ENCODE measurements at regions not wholly inside any gene's neighbourhood (a gene's known extent, or its start where the extent isn't known, plus 50 kb on each side); places are given as distances from the start of the nearest gene placed in this dataset.

- peak; percentile 53 for ATAC-seq
- TF ChIP-seq PPARA (CRISPR knock-in tag; IDR thresholded peaks at IDR 0.05; ENCODE audit: borderline replicate concordance) (no peak), TOX (CRISPR knock-in tag; IDR thresholded peaks at IDR 0.05; ENCODE audit: borderline replicate concordance) (no peak), RARB (CRISPR knock-in tag; IDR thresholded peaks at IDR 0.05) (no peak), ZFP3 (CRISPR knock-in tag; IDR thresholded peaks at IDR 0.05) (no peak), POU6F1 (CRISPR knock-in tag; IDR thresholded peaks at IDR 0.05; ENCODE audit: borderline replicate concordance, low read depth) (no peak), ISL1 (CRISPR knock-in tag; IDR thresholded peaks at IDR 0.05) (no peak), GLIS3 (CRISPR knock-in tag; IDR thresholded peaks at IDR 0.05) (no peak), SNAI2 (CRISPR knock-in tag; IDR thresholded peaks at IDR 0.05) (no peak), PATZ1 (CRISPR knock-in tag; IDR thresholded peaks at IDR 0.05; ENCODE audit: borderline replicate concordance) (no peak), CREB5 (CRISPR knock-in tag; IDR thresholded peaks at IDR 0.05; ENCODE audit: low read depth) (no peak), ZFP30 (CRISPR knock-in tag; IDR thresholded peaks at IDR 0.05) (no peak), TCF4 (CRISPR knock-in tag; IDR thresholded peaks at IDR 0.05; ENCODE audit: borderline replicate concordance) (no peak), ZNF70 (CRISPR knock-in tag; IDR thresholded peaks at IDR 0.05) (no peak), ARNTL (CRISPR knock-in tag; IDR thresholded peaks at IDR 0.05; ENCODE audit: borderline replicate concordance, low read depth) (no peak), ESRRG (CRISPR knock-in tag; IDR thresholded peaks at IDR 0.05) (no peak)
Measured at GRCh38 chr5:164470312-164470711, 964.9 kb downstream of the MAT2B start.

GRCh38 chr5:164472165-164472564, 966.7 kb downstream of the MAT2B start:
- no peak for TF ChIP-seq GLIS3 (CRISPR knock-in tag; IDR thresholded peaks at IDR 0.05)
- TF ChIP-seq CSRNP3 (CRISPR knock-in tag; IDR thresholded peaks at IDR 0.05), result no peak
- TF ChIP-seq ZFP30 (CRISPR knock-in tag; IDR thresholded peaks at IDR 0.05), result no peak
- TF ChIP-seq BACH2 (CRISPR knock-in tag; IDR thresholded peaks at IDR 0.05; ENCODE audit: borderline replicate concordance), result no peak
- TF ChIP-seq CREB5 (CRISPR knock-in tag; IDR thresholded peaks at IDR 0.05; ENCODE audit: low read depth), result no peak
- TF ChIP-seq ARNTL (CRISPR knock-in tag; IDR thresholded peaks at IDR 0.05; ENCODE audit: borderline replicate concordance, low read depth), result no peak
- TF ChIP-seq SNAI2 (CRISPR knock-in tag; IDR thresholded peaks at IDR 0.05), result no peak
- no peak for TF ChIP-seq TCF4 (CRISPR knock-in tag; IDR thresholded peaks at IDR 0.05; ENCODE audit: borderline replicate concordance)
- TF ChIP-seq ZNF565 (CRISPR knock-in tag; conservative IDR thresholded peaks at IDR 0.05; ENCODE audit: low read depth), result no peak
- no peak for TF ChIP-seq PATZ1 (CRISPR knock-in tag; IDR thresholded peaks at IDR 0.05; ENCODE audit: borderline replicate concordance)
- no peak for TF ChIP-seq CSDC2 (CRISPR knock-in tag; IDR thresholded peaks at IDR 0.05)
- TF ChIP-seq TOX (CRISPR knock-in tag; IDR thresholded peaks at IDR 0.05; ENCODE audit: borderline replicate concordance), result no peak

GRCh38 chr5:164475339-164475977, 970.0 kb downstream of the MAT2B start:
- ATAC-seq, result peak; percentile 90
- TF ChIP-seq PATZ1 (CRISPR knock-in tag; IDR thresholded peaks at IDR 0.05; ENCODE audit: borderline replicate concordance) (no peak), GLIS3 (CRISPR knock-in tag; IDR thresholded peaks at IDR 0.05) (no peak), RARB (CRISPR knock-in tag; IDR thresholded peaks at IDR 0.05) (no peak), TCF4 (CRISPR knock-in tag; IDR thresholded peaks at IDR 0.05; ENCODE audit: borderline replicate concordance) (no peak), ZC3H10 (CRISPR knock-in tag; IDR thresholded peaks at IDR 0.05) (no peak), BACH2 (CRISPR knock-in tag; IDR thresholded peaks at IDR 0.05; ENCODE audit: borderline replicate concordance) (no peak), ISL1 (CRISPR knock-in tag; IDR thresholded peaks at IDR 0.05) (no peak), PPARA (CRISPR knock-in tag; IDR thresholded peaks at IDR 0.05; ENCODE audit: borderline replicate concordance) (no peak), CSRNP3 (CRISPR knock-in tag; IDR thresholded peaks at IDR 0.05) (no peak), CSDC2 (CRISPR knock-in tag; IDR thresholded peaks at IDR 0.05) (no peak), CREB5 (CRISPR knock-in tag; IDR thresholded peaks at IDR 0.05; ENCODE audit: low read depth) (no peak), ZFP3 (CRISPR knock-in tag; IDR thresholded peaks at IDR 0.05) (no peak), SNAI2 (CRISPR knock-in tag; IDR thresholded peaks at IDR 0.05) (no peak)

More at GRCh38 chr5:164472165-164472564, 966.7 kb downstream of the MAT2B start:
- ATAC-seq, result no peak

Measured in SK-N-SH treated with all-trans-retinoic acid at 6 μM for 48 hours (cell line).